ENCODE measurements at regions not wholly inside any gene's neighbourhood (a gene's known extent, or its start where the extent isn't known, plus 50 kb on each side); places are given as distances from the start of the nearest gene placed in this dataset.

GRCh38 chr2:14567561-14567960, 65.0 kb upstream of the LRATD1 start:
- no peaks in the 10 kb centered on the region for H3K4me1 ChIP-seq (ENCODE audit: low read depth)
- no peaks in the 10 kb centered on the region for H3K36me3 ChIP-seq
- no peak overlapping the region for H3K27ac ChIP-seq
- DNase-seq (ENCODE audit: low read depth in 1 of 2, low spot score in 1 of 2) = no peak
- H3K27me3 ChIP-seq = no peaks in the 10 kb centered on the region
- TF ChIP-seq CTCF (IDR thresholded peaks at IDR 0.05; ENCODE audit: low read depth, low read length) = no peak
- no peak overlapping the region for H3K4me3 ChIP-seq
- no peaks in the 10 kb centered on the region for H3K9me3 ChIP-seq (ENCODE audit: low read depth)

GRCh38 chr2:14569294-14569693, 63.2 kb upstream of the LRATD1 start:
- Histone ChIP-seq H3K27me3 (no peaks in the 10 kb centered on the region), H3K9me3 (ENCODE audit: low read depth) (no peaks in the 10 kb centered on the region), H3K4me1 (ENCODE audit: low read depth) (no peaks in the 10 kb centered on the region), H3K27ac (no peak overlapping the region), H3K4me3 (no peak overlapping the region), H3K36me3 (no peaks in the 10 kb centered on the region)
- TF ChIP-seq CTCF (IDR thresholded peaks at IDR 0.05; ENCODE audit: low read depth, low read length) = no peak
- no peak for DNase-seq (ENCODE audit: low read depth in 1 of 2, low spot score in 1 of 2)

GRCh38 chr2:14572633-14573032, 59.9 kb upstream of the LRATD1 start:
- Histone ChIP-seq H3K4me1 (ENCODE audit: low read depth) (no peaks in the 10 kb centered on the region), H3K36me3 (no peaks in the 10 kb centered on the region), H3K27me3 (no peaks in the 10 kb centered on the region), H3K9me3 (ENCODE audit: low read depth) (no peaks in the 10 kb centered on the region), H3K27ac (no peak overlapping the region), H3K4me3 (no peak overlapping the region)
- no peak for DNase-seq (ENCODE audit: low read depth in 1 of 2, low spot score in 1 of 2)
- TF ChIP-seq CTCF (IDR thresholded peaks at IDR 0.05; ENCODE audit: low read depth, low read length) = no peak

- H3K36me3 ChIP-seq = no peaks in the 10 kb centered on the region
- H3K4me1 ChIP-seq (ENCODE audit: low read depth) = no peaks in the 10 kb centered on the region
- no peaks in the 10 kb centered on the region for H3K9me3 ChIP-seq (ENCODE audit: low read depth)
- no peak for DNase-seq (ENCODE audit: low read depth in 1 of 2, low spot score in 1 of 2)
- no peak for TF ChIP-seq CTCF (IDR thresholded peaks at IDR 0.05; ENCODE audit: low read depth, low read length)
- H3K27ac ChIP-seq = no peak overlapping the region
- H3K4me3 ChIP-seq = no peak overlapping the region
- no peaks in the 10 kb centered on the region for H3K27me3 ChIP-seq
Measured at GRCh38 chr2:14577843-14578242, 54.7 kb upstream of the LRATD1 start.

All from cardiac muscle cell (in vitro differentiated cells and primary cell).